ENCODE measurements at regions not wholly inside any gene's neighbourhood (a gene's known extent, or its start where the extent isn't known, plus 50 kb on each side); places are given as distances from the start of the nearest gene placed in this dataset.

DNA sequence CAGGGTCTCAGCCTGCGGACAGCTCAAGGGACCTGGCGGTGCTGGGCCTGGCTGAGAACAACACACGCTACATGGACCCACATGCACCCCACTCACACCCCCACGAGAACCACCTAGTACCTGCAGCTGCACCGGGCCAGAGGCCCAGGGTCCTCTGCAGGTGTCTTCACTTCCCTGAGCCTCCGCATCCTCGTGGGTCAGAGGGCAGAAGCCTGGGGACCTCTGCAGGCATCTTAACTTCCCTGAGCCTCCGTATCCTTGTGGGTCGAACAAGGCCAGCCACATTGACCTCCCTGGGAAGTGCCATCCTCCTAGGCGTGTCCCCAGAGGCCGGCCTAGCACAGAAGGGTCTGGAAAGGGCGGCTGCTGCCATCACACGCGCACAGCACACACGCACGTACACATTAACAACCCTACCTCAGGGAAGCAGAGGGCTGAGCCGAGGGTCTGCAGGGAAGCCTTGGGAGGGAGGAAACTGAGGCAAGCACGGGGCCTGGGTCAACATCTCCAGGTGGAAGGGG lies 62.5 kb upstream of the HPCAL1 start:
- no peak overlapping the region for H3K4me3 ChIP-seq (ENCODE audit: low read length)
- TF ChIP-seq, protein P1, sequence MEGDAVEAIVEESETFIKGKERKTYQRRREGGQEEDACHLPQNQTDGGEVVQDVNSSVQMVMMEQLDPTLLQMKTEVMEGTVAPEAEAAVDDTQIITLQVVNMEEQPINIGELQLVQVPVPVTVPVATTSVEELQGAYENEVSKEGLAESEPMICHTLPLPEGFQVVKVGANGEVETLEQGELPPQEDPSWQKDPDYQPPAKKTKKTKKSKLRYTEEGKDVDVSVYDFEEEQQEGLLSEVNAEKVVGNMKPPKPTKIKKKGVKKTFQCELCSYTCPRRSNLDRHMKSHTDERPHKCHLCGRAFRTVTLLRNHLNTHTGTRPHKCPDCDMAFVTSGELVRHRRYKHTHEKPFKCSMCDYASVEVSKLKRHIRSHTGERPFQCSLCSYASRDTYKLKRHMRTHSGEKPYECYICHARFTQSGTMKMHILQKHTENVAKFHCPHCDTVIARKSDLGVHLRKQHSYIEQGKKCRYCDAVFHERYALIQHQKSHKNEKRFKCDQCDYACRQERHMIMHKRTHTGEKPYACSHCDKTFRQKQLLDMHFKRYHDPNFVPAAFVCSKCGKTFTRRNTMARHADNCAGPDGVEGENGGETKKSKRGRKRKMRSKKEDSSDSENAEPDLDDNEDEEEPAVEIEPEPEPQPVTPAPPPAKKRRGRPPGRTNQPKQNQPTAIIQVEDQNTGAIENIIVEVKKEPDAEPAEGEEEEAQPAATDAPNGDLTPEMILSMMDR (conservative IDR thresholded peaks at IDR 0.05; ENCODE audit: low read length) = no peak
- no peak for DNase-seq (ENCODE audit: low read depth)

DNA sequence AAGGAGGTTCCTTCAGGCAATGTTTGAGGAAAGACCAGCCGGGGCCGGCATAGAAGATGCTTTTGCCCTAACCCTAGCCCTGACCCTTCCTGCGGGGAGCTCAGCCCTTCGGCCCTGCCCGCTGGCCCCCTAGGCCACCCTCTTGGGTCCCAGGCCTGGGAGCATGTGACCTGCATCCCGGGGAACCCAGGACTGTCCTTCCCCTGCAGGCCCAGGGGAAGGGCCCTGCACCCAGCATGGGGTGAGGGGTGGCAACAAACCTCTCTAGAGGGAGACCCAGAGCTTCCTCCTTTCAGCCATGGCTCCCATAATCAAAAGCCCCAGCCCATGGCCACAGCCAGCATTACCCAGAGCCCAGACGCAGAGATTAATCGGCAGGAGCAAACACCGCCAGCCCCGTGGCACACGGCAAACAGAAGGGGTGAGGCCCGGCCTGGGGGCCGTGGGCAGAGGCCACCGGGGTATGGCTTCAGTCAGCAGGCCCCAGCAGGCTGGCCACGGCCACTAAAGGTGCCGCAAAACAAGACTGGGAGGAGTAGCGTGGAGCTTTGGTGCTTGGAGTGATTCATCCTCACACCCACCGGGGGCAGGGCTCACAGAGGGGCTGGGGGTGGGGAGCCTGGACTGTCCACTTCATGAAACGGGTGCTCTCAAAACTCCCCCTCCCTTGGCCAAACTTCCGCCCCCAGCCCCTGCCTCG lies 61.6 kb upstream of the HPCAL1 start:
- TF ChIP-seq, protein P1 (conservative IDR thresholded peaks at IDR 0.05; ENCODE audit: low read length) = no peak
- H3K4me3 ChIP-seq (ENCODE audit: low read length) = no peak overlapping the region
- DNase-seq (ENCODE audit: low read depth) = no peak

DNA sequence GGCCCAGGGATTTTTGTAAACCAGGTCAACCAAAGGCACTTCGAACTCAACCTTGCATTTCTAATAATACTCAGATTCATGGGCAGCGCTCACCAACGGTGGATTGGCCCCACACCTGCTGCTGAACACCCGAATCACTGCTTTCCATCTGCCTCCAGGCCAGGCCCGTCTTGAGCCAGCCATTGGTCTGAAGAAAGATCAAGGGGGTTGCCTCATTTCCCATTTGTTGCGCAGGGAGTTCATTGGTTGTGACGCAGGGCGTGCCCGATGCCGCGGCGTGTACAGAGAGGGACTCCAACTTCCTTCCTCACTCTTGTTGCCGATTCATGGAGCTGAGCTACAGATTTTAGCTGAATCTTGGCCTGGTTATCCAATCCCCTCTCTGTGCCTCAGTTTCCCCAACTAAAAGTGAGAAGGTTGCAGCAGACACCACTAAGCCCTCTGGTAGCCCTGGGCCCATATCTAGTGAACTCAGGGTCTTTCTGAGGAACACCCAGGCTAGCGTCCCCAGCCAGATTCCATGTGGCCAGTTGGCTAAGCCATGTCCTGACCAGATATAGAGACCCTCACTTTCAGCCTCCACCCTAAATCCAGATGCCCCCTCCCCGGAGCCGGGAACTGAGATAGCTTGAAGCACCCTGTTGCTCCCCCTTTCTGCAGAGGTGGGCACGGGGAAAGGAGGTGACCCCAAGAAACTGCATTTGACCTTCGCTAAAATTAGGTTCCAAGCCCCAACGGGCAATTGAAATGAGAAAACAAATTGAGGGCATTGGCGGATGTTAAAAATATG lies 60.9 kb upstream of the HPCAL1 start:
- no peak overlapping the region for H3K4me3 ChIP-seq (ENCODE audit: low read length)
- TF ChIP-seq, protein P1 (conservative IDR thresholded peaks at IDR 0.05; ENCODE audit: low read length) = no peak
- no peak for DNase-seq (ENCODE audit: low read depth)

DNA sequence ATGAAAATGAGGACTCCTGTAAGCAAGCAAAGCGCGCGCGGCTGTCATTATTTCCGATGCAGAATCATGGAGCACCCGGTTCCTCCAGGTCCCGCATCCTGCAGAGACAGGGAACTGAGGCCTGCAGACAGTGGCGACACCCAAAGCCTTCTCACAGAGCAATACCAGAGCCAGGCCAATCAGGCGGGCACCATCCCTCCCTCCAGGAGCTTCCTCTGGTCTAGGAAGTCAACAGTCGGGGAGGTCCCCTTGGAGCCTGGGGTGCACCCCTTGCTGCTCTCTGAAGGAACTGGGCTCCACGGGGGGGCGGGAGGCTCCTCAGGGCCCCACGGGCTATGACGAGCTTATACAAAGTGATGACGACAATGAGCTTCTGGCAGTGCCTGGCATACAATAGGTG lies 60.3 kb upstream of the HPCAL1 start:
- no peak for DNase-seq (ENCODE audit: low read depth)
- no peak overlapping the region for H3K4me3 ChIP-seq (ENCODE audit: low read length)
- TF ChIP-seq, protein P1 (conservative IDR thresholded peaks at IDR 0.05; ENCODE audit: low read length) = no peak

DNA sequence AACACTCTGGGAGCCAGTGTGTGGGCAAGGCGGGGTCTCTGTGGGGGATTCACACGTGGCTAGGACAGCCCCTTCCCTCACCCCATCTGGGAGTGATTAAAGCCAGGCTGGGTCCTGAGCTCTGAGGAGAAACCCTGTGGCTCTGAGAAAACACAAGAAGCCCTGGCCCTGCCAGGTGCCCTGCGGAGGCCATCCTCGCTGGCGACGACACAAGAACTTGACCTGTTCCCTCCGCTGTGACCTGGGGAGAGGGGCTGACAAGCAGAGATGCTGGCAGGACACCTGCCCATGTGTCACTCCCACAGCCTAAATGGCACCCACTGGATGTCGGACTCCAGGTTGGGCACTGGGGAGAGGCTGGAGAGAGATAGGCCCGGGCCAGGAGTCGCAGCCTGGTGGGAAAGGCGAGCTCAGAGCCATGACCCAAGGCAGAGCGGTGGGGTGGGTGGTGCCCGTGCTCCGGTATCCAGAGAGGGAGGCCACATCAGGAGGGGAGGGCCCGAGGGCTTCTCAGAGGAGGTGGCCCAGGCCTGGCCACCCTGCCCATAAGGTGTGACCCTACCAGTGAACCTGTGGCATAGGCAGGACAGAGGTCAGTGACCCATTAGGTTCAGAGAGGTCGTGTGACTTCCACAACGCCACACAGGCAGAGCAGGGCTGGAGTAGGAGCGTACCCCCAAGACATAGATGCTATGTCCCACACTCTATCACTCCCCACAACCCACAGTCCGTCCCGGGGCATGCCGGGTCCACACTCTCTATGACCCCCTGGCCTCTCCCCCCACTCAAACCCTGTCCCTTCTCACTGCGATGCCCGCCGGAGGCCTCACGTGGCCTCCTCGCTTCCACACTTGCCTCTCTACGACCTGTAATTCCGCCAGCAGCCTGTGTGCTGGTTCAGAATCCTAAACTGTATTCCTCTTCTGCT lies 59.4 kb upstream of the HPCAL1 start:
- TF ChIP-seq, protein P1 (conservative IDR thresholded peaks at IDR 0.05; ENCODE audit: low read length) = no peak
- no peak for DNase-seq (ENCODE audit: low read depth)

DNA sequence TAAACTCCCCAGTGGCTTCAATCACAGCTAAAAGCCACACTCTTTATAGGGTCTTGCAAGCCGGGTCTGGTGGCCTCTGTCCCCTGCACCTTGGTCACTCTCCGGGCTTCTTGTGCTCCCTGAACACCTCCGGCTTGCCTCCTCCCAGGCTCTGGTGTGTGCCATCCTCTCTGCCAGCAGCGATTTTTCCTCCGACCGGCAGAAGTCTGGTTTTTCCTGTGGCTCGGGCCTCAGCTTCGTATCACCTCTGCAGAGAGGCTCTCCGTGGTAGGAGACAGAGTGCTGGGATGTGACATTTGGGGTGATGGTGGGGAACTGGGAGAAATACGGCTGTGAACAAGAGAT lies 58.8 kb upstream of the HPCAL1 start:
- no peak overlapping the region for H3K4me3 ChIP-seq (ENCODE audit: low read length)
- DNase-seq (ENCODE audit: low read depth) = no peak
- TF ChIP-seq, protein P1 (conservative IDR thresholded peaks at IDR 0.05; ENCODE audit: low read length) = no peak

More for the DNA sequence above, 59.4 kb upstream of the HPCAL1 start:
- no peak overlapping the region for H3K4me3 ChIP-seq (ENCODE audit: low read length)
